ENCODE measurements at regions not wholly inside any gene's neighbourhood (a gene's known extent, or its start where the extent isn't known, plus 50 kb on each side); places are given as distances from the start of the nearest gene placed in this dataset.
"Not testable (repeated sequence)": the region's sequence is repeated elsewhere in the genome, so short reads cannot be mapped to it uniquely, and the experiment has no call there.

DNA sequence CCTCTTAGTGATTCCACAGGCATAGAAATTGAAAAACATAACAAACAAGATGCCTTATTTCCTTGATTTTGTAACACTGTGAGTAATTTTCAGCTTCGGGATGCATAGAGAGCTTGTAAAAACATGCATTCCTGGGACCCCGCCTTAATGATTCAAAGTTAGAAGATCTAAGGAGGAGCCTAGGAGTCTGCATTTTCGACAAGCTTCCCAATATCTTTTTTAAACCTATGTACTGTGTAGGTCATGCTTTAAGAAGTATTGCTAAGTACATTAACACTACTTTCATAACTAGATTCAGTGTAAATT lies 109.8 kb upstream of the ZNF516 start:
- no peak for DNase-seq (ENCODE audit: low spot score)

DNA sequence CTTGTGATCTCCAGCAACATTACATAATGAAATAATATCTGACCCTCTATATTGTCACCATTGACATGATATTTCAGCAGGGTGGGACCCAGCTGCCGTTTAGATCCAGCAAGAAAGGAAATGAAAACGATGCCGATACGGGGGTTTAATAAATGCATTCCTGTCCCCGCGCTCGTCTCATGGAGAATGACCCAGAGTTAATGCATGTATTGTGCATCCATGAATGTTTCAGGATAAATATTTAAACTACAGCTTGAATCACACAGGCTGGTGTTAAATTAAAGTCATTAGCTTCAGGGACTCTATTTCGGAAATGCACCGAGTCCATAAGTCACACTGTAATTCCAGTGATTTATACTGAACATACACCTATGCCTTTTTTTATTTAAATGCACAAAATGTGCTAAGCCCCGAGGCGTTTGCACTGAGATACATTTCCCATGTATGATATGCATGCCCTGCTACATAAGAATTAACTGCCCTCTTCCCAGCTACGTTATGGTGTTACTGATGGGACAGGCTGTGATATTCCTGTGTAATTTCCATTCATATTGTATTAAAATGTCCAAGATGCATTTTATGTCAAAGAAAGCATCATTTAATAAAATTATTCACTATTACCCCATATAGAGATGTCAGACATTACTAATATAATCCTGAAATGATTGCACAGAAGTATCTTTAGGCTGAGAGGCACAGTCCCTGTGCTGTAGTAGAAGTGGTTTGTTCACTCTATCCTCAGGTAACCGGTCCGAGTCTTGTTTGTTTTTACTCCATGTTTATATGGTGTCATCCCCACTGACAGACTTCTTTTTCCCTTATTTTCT lies 109.3 kb upstream of the ZNF516 start:
- DNase-seq (ENCODE audit: low spot score) = no peak

DNA sequence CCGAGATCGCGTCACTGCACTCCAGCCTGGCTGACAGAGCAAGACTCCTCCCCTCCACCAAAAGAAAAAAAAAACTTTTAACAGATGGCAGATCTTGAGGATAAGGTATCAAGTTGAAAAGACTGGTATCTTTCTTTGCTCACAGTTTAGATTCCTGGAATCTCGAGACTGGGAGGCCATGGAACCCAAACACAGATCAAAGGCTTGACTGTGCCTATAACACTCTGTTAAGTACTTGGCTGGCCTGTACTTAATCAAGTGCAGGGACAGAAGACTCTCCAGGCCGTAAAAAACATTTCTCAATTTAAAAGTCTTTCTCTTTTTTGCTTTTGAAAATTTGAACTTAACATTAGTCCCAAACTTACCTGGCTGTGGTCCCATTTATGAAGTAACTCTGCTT lies 107.1 kb upstream of the ZNF516 start:
- DNase-seq (ENCODE audit: low spot score) = no peak

DNA sequence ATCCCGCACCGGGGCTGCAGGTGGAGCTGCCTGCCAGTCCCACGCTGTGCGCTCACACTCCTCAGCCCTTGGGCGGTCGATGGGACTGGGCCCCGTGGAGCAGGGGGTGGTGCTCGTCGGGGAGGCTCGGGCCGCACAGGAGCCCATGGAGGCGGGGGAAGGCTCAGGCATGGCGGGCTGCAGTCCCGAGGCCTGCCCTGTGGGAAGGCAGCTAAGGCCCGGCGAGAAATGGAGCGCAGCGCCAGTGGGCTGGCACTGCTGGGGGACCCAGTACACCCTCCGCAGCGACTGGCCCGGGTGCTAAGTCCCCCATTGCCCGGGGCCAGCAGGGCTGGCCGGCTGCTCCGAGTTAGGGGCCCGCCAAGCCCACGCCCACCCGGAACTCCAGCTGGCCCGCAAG lies 105.0 kb upstream of the ZNF516 start:
- DNase-seq (ENCODE audit: low spot score) = not testable (repeated sequence)

DNA sequence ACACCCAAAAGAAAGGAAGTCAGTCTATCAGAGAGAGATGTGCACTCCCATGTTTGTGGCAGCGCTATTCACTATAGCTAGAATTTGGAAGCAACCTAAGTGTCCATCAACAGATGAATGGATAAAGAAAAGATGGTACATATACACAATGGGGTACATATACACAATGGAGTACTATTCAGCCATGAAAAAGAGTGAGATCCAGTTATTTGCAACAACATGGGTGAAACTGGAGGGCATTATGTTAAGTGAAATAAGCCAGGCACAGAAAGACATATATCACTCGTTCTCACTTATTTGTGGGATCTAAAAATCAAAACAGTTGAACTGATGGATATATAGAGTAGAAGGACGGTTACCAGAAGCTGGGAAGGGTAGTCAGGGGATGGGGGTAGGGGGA lies 99.9 kb upstream of the ZNF516 start:
- DNase-seq (ENCODE audit: low spot score) = no peak

DNA sequence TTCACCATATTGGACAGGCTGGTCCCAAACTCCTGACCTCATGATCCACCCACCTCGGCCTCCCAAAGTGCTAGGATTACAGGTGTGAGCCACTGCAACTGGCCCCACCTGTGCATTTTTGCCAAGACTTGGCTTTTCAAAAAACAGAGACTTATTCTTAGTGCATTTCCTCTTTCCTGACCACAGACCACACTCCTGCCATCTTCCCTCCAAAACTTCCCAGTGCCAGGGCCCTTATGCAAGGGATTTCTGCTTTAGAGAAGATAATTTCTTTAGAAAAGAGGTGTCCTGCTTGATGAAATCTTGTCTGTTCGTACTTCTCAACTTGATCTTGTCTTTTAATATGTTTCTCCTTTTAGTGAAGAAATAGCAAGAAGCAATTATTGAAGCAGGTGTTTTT lies 98.8 kb upstream of the ZNF516 start:
- no peak for DNase-seq (ENCODE audit: low spot score)

DNA sequence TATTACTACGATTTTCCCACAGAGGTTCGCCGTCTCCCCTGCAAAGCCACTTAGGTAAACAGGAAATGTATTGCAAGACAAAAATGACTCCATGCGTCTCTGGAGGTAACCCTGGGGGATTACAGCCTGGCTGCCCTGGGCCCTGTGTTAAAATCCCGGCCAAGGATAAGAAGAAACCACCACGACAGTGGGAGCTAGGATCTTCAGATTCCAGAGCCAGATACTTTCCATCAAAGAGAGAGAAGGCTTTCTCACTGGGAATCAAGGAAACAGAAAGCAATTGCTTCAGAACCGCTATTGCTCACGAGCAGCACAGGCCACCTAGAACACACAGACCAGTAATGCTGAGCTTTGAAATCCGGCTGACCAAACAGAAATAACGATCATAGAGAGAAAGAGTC lies 97.9 kb upstream of the ZNF516 start:
- no peak for DNase-seq (ENCODE audit: low spot score)

DNA sequence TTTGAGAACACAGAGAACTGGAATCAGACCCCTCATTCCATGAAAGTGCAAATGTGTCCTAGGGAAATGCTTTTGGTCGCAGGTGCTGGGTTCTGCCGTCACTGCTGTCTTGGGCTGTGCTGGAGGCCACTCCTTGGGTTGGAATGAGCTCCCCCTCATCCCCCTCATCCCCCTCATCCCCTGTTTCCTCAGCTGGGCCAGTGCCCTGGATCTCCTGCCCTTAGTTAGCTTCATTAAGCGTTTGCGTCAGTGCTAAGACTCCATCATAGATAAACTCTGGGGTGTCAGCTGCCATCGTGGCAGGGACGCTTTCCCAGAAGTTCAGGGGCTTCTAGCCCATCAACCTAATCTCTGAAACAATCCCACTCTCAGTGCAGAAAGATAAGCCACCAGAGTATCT lies 97.1 kb upstream of the ZNF516 start:
- no peak for DNase-seq (ENCODE audit: low spot score)

DNA sequence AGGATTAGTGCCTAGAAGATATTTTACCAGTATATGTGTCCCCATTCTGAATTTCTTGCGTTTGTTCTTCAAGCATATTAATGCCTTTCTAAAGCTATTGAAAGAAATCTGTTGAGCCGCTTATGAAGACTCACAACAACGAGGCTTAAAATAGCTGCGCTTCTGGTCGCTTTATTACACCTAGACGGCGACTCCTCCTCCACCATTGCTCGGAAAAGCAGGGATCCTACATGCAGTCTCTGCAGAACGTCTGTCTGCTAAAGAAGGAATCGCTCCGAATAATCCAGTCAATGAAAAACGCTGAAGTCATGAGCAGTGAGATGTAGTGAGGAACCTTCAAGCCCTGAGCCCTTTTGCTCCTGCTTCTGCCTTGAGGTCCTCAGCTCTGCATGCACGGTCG lies 94.8 kb upstream of the ZNF516 start:
- DNase-seq (ENCODE audit: low spot score) = no peak

DNA sequence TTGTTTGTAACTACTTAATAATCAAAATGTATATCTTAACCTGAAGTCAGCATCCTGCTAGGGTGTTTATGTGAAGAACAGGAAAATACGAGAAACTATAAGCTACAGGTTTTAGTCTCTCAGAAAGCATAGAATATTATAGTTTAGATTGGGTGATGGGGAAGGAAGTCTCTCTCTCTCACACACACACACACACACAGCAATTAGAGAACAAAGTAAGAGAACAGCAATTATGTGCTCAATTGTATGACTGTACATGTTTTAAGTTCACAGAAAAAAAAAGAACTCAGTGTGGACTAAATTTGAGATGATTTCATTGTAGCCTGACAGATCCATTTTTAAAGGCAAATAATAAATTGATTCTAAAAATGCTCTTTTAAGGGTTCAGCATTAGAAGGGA lies 94.3 kb upstream of the ZNF516 start:
- DNase-seq (ENCODE audit: low spot score) = no peak

DNA sequence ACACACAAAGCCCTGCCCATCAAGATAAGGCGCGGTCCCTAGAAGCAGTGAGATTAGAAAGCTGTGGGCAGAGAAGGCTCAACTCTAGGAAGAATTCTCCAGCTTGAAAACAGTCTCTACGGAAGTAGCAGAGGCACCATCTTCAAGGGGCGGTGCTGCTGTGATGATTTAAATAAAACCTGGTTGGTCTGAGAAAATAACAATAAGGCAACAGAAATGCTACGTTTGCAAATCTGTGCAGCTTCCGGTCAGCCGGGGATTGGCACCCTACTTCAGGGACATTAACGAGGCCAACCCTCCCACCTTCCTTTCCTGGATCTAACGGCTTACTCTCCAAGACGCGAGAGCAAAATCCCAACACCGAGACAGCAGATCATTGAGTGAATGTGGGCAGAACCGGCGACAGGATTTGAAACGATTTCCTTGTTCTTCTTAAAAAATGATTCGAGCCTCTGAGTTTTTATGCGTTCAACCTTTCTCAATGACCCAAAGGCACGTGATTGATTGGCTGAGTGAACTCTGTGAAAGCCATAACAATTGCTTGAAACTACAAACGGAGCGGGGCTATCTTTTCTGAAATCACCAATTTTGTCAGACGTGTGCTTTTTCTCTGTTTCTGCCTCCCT lies 93.7 kb upstream of the ZNF516 start:
- no peak for DNase-seq (ENCODE audit: low spot score)

DNA sequence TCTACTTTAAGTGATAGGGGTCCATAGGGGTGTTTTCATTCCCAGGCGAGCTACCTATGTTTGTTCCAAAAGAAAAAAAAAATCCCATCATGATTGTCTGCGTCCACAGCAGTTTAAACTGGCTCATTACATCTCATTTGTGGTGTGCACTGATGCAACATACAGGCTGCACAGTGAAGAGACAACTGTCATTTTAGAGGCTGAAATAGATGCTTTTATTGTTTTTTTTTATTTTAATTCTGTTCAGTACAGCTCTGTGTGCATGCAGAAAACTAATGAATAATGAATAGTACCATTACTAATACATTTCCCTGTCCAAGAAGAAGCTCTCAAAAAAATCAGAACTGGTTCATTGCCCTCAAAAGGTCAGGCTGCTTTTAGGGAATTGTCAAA lies 92.8 kb upstream of the ZNF516 start:
- DNase-seq (ENCODE audit: low spot score) = no peak

DNA sequence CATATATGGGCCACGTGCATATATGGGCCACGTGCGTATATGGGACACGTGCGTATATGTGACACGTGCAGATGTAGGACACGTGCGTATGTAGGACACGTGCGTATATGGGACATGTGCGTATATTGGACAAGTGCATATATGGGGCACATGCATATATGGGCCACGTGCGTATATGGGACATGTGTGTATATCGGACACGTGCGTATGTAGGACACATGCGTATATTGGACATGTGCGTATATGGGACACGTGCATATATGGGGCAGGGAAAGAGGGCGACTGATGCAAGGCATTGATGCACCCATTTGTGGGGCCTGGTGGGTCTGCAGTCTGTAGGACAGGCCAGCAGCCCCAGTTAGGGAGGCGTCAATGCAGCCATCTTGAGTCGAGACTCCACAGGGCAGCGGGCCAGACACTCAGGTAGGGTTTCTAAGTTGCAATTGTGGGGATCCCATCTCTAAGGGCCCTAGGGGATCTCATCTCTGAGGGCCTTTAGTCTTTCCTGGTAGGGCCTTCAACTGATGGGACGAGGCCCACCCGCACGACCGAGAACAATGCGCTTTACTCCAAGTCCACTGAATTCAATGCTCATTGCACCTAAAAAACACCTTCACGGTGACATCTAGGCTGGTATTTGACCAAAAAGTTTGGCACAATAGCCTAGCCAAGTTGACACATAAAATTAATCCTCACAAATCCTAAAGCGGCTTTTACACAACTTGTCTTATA lies 92.3 kb upstream of the ZNF516 start:
- DNase-seq (ENCODE audit: low spot score) = no peak

DNA sequence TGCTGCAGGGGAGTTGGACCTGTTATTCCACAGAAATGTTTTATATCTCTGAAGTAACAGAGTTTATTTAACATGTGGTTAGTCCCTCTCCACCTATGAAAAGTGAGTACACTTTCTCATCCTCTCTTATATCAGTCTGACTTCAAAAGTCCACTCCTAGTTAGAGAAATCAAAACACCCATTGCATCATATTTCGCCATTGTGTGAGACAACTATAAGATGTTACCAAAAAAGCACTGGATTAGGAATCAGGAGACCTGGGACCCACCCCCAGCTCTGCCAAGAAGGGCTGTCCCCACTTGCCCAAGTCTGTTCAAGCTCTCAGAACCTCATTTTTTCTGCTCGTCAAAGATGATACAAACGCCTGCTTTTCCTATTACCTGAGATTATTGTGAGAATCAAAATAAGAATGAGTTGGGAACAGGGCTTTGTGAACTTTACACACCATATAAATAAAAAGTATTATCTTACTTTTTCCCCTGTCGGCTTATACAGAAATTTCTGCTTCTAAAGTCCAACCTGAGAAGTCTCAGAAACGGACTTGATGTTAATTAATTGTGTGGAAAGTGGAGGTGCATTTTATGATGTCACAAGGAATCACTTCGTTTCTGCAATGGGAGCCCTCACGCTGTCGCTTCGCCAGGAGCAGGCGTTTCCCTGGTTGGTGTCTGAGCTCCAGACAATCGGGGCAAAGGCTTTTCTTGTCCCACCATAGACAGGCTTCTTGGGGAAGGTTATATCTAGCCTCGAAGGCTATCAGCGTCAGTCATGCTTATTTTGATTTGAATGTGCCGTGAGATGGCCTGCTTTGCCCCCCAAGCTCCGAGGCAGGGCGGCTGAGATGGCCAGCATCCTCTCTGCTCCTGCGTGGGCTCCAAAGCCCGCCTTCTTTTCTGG lies 89.6 kb upstream of the ZNF516 start:
- DNase-seq (ENCODE audit: low spot score) = no peak

DNA sequence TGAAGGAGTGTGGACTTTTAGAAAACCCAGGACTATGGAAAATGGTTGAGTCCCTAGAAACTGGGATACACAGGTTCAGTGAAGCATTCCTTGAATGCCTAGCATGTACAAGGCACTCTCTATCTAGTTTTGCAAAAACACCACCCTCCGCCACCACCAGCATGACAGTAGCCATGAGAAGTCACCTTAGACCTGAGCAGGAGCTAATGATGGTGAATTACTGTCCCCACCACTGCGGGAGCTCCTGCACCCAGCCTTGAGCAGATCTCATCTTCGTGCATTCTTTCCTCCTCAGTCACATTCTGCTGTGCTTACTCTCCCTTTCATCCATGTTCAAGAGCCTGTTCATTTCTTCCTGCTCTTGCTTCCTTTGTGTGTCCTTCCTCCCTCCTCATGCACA lies 86.2 kb upstream of the ZNF516 start:
- no peak for DNase-seq (ENCODE audit: low spot score)

DNA sequence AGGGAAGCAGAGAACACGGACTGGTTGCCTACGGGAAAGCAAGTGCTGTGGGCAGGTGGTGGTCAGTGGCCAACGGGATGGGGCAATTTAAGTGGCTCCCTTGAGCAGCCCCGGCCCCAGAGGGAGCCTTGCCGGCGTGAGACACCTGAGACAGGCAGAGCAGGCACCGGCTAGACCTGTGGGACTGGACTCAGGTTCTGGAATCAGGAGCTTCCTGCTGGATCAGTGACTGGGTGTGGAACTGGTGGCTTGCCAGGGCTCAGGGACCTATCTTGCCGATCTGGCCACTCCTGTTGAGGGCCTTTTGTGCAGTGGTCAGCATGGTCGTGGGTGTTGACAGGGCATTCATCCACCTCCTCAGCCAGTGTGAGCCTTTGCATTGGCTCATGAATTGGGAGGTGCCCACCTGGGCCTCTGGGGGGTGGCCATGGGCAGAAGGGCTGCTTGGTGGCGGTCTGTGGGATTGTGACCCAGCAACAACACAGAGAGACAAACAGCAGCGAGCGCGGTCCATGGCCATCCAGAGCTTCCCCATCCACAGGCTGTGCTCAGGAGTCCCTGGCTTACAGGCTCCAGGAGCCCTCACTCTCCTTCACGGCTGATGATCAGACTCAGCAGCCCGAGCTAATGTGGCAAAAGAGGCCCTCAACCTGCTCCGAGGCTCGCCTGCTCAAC lies 85.4 kb upstream of the ZNF516 start:
- DNase-seq (ENCODE audit: low spot score) = no peak

DNA sequence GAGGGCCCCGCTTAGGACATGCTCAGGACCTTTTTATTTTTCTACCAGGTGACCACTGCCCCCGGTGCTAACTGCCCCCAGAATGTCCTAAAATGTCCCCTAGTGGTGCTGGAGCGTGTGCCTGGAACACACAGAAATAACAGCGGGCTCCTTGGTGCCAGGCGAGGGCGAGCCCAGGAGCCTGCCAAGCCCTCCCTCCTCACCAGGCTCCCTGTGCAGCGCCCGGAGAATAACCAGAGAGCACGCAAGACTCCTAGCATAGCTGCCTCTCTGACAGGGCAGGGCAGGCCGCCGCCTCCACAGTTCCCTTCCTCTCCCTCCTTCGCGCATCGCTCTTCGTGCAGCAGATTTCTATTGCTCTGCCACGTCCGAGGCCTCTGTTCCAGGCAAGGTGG lies 84.3 kb upstream of the ZNF516 start:
- DNase-seq (ENCODE audit: low spot score) = no peak

DNA sequence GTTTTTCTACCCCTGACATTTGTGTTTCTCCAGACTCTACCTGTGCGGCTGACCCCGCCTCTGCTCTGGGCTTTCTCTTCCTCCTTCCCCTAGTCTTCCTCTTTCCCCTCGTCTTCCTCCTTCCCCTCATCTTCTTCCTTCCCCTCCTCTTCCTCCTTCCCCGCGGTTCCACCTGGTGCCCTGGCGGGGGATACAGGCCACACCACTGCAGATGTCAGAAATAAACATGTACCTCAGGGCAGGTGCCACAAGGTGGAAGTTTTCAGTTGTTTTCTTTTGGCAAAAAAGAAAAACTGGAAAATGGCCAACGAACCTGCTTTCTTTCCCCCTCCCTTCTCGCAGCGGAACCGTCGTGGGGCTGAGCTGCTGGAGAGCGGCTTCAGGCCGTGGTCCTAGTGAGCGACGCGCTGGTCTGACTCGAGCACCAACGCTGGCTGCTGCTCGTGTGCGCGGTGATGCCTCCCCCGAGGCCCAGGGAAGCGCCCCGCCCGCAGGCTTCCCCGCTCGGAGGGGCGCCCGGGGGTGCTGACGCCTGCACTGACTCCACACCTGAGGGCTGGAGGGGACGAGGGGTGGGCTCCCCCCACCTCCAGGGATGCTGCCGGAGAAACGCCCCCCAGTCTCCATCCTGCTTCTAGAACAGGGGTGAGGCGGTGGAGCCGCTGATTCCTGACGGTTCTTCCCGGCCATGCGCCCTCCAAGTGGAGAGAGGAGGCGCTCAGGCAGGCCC lies 83.7 kb upstream of the ZNF516 start:
- DNase-seq (ENCODE audit: low spot score) = no peak

DNA sequence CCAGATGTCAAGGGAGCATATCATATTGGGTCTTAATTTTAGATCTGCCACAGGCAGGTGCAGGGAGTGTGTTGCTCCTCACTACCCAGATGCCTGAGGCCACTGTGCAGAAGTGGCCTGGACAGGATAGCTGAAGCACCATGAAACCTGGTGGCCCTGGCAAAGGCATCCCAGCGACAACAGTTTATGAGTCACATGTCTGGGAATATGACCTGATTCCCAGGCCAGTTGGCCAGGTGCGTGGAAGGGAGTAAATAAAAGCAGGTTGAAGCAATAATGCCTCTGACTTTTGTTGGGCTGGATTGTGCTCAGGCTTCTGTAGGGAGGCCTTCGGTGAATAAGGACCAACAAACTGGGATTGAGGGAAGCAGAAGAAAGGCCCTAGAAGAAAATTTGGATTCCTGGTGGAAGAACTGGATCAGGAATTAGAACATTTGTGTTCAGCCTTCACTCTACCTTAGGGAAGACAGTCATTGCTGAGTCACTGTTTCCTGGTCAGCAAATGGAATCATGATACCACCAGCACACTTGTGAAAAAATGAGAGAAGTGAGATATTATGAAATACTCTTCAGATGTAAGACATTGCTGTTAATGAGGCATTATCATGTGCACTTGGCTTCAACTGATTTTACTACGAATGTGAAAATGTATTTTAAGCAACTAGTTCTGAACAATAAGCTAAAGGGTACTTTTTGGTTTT lies 78.4 kb upstream of the ZNF516 start:
- no peak for DNase-seq (ENCODE audit: low spot score)

DNA sequence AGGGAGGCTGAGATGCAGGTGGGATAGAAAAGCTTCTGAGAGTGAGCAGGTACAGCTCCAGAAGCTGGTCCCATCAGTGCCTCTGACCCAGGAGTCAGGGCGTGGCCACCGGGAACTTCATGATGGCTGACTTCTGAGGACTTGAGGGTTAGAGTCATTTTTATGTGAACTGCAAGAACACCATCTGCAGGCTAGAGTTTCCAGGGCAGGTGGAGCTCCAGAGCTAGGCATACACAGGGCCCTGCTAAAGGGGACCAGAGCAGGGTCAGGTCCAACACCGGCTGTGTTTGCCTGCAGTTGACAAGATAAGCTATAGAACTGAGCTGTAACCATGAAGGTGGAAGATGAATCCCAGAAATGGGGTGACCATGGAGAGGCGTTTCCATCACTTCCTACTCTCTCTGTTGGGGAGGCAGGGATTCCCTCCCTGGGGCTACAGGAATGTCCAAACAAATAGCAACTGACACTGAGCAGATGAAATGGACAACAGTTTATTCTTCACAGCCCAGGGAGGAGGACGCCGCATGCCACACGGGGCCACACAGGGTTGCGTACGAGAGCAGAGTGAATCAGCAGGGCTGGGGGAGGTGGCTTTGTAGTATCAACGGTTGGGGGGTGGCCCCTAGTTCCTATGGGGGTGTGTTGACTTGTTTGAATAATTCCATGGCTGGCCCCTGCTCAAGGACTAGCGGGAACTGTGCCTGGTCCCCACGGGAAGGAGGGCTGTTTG lies 77.6 kb upstream of the ZNF516 start:
- DNase-seq (ENCODE audit: low spot score) = no peak

All from mucosa of gallbladder (tissue), 1 donor.